ENCODE measurements at regions not wholly inside any gene's neighbourhood (a gene's known extent, or its start where the extent isn't known, plus 50 kb on each side); places are given as distances from the start of the nearest gene placed in this dataset.

DNA sequence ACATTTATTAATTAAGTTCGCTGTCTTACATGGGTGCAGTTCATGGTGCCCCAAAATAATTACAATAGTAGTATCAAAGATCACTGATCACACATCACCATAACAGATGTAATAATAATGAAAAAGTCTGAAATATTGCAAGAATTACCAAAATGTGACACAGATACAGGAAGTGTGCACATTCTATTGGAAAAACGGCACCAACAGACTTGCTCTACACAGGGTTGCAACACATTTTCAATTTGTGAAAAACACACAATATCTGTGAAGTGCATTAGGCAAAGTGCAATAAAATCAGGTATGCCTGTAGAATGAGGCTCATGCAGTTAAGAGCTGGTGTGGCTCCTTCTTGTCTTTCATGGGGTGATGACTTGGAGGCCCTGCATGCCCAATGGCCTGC lies 265.8 kb downstream of the RPLP1 start:
- no peaks in the 10 kb centered on the region for H3K36me3 ChIP-seq (replicated peaks in 1 of 2; ENCODE audit: control insufficient read depth in 1 of 2, insufficient read depth in 2 of 2, low read length in 1 of 2)
- H2AFZ ChIP-seq (ENCODE audit: low read depth), result no peak overlapping the region
- no peak overlapping the region for H3K4me2 ChIP-seq
- no peaks in the 10 kb centered on the region for H3F3A ChIP-seq (replicated peaks; ENCODE audit: insufficient read depth)
- H3K9ac ChIP-seq, result no peak overlapping the region
- H3K9me2 ChIP-seq, result no peaks in the 10 kb centered on the region
- 88% methylated on average over 2 of the region's 2 CpGs for WGBS (ENCODE audit: low lambda C conversion rate)
- ChIA-PET POLR2A (no interaction called here), CTCF (interaction anchor here (1.3 kb wide), 1 partner anchor 242 kb away, joined by 3 read pairs; no protein-coding TSS in a partner anchor)
- peaks cover 6% of the 10 kb centered on the region; the same call in 1 of the 2 replicates for H3K27me3 ChIP-seq (ENCODE audit: insufficient read depth)
- H3K27ac ChIP-seq (ENCODE audit: low read depth in 2 of 2, low read length in 1 of 2), result no peak overlapping the region
- no peak for TF ChIP-seq MXI1 (IDR thresholded peaks at IDR 0.05; ENCODE audit: low read depth, low read length)
- no peak overlapping the region for H3K4me3 ChIP-seq (ENCODE audit: low read depth in 2 of 2, low read length in 1 of 2)
- H3K9me3 ChIP-seq, result no peaks in the 10 kb centered on the region
- DNase-seq, result no peak
- peaks cover 0 to under 1% of the 10 kb centered on the region in 2 experiments; a peak in 1 of 4 replicates for H3K4me1 ChIP-seq (ENCODE audit: control insufficient read depth in 1 of 2, insufficient read depth in 2 of 2, low read depth in 1 of 2, low read length in 1 of 2)
- no peaks in the 10 kb centered on the region for H3K79me2 ChIP-seq (ENCODE audit: insufficient read depth)
- H4K20me1 ChIP-seq (ENCODE audit: insufficient read depth), result no peaks in the 10 kb centered on the region

DNA sequence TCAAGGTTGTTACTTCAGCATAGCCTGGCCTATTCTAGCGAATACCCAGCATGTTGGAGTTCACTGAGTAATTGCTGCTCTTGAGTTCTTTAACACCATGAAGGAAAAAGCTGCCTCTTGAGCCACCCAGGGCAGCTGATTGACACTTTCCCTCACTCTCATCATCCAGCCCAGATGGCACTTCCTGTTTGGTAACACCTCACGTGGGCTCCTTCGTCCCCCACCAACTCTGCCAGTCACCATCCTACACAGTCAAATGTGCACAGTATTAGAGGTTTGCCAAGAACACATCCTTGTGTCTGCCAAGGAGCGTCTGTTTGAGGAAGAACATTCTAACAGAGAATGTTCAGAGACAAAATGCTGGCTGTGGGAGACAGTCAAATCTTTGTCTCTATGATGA lies 266.3 kb downstream of the RPLP1 start:
- Histone ChIP-seq H2AFZ (ENCODE audit: low read depth) (no peak overlapping the region), H3K4me2 (no peak overlapping the region), H3K9me3 (no peaks in the 10 kb centered on the region), H3K27ac (ENCODE audit: low read depth in 2 of 2, low read length in 1 of 2) (no peak overlapping the region), H3K4me1 (ENCODE audit: control insufficient read depth in 1 of 2, insufficient read depth in 2 of 2, low read depth in 1 of 2, low read length in 1 of 2) (peaks cover 0 to 5% of the 10 kb centered on the region in 2 experiments; a peak in 1 of 4 replicates), H3K36me3 (replicated peaks in 1 of 2; ENCODE audit: control insufficient read depth in 1 of 2, insufficient read depth in 2 of 2, low read length in 1 of 2) (no peaks in the 10 kb centered on the region), H4K20me1 (ENCODE audit: insufficient read depth) (no peaks in the 10 kb centered on the region), H3K27me3 (ENCODE audit: insufficient read depth) (peaks cover 6% of the 10 kb centered on the region; the same call in 1 of the 2 replicates), H3K79me2 (ENCODE audit: insufficient read depth) (no peaks in the 10 kb centered on the region), H3F3A (replicated peaks; ENCODE audit: insufficient read depth) (no peaks in the 10 kb centered on the region), H3K4me3 (ENCODE audit: low read depth in 2 of 2, low read length in 1 of 2) (no peak overlapping the region), H3K9ac (no peak overlapping the region), H3K9me2 (no peaks in the 10 kb centered on the region)
- 53% methylated on average over 4 of the region's 4 CpGs for WGBS (ENCODE audit: low lambda C conversion rate)
- CTCF ChIA-PET, result interaction anchor here (1.3 kb wide), 1 partner anchor 243 kb away, joined by 3 read pairs; no protein-coding TSS in a partner anchor
- POLR2A ChIA-PET, result no interaction called here
- no peak for DNase-seq
- TF ChIP-seq RCOR1 (IDR thresholded peaks at IDR 0.05; ENCODE audit: low read length) (no peak), JUND (IDR thresholded peaks at IDR 0.05) (no peak), EZH2phosphoT487 (IDR thresholded peaks at IDR 0.05; ENCODE audit: borderline replicate concordance, low read depth) (no peak), MXI1 (IDR thresholded peaks at IDR 0.05; ENCODE audit: low read depth, low read length) (no peak)
- TF ChIP-seq, protein P1, sequence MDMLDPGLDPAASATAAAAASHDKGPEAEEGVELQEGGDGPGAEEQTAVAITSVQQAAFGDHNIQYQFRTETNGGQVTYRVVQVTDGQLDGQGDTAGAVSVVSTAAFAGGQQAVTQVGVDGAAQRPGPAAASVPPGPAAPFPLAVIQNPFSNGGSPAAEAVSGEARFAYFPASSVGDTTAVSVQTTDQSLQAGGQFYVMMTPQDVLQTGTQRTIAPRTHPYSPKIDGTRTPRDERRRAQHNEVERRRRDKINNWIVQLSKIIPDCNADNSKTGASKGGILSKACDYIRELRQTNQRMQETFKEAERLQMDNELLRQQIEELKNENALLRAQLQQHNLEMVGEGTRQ (IDR thresholded peaks at IDR 0.05; ENCODE audit: borderline replicate concordance, low read depth, low read length), result no peak

DNA sequence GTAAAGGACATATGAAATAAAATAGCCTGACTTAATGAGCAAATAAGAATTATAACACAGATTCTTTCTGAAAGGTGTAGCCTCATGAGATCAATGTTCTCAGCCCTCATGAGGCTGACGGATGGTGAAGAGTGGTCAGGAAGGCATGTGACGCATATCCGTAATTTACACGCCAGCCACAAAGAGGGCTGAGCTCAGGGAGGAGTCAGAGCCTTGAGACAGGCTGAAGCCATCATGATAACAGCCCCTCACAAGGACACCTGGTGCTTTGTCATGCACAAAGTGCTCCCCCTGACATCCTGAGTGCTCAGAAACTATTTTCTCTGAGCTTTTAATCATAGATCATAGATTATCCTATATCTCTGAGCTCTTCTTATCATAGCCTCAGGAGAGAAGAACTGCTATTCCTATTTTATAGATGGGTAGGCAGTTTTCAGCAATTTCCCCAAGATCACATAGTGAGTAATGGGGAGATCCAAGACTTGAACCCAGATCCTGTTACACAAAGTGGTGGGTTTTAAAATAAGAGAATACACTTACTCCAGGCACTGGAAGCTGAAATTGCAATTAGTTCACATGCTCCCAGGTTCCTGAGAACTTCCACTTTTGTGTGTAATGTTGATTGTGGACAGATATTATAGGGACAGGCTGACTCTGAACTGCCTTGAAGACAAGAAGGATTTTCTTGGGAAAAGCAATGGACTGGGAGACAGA lies 267.1 kb downstream of the RPLP1 start:
- H3K36me3 ChIP-seq (replicated peaks in 1 of 2; ENCODE audit: control insufficient read depth in 1 of 2, insufficient read depth in 2 of 2, low read length in 1 of 2), result no peaks in the 10 kb centered on the region
- H4K20me1 ChIP-seq (ENCODE audit: insufficient read depth), result no peaks in the 10 kb centered on the region
- H3K27ac ChIP-seq (ENCODE audit: low read depth in 2 of 2, low read length in 1 of 2), result no peak overlapping the region
- CTCF ChIA-PET, result interaction anchor here (0.7 to 1.2 kb wide), 2 partner anchors 9 to 23 kb away, joined by 3 to 4 read pairs; no protein-coding TSS in a partner anchor
- H3K9me2 ChIP-seq, result no peaks in the 10 kb centered on the region
- no peaks in the 10 kb centered on the region for H3K9me3 ChIP-seq
- H3K4me2 ChIP-seq, result no peak overlapping the region
- peaks cover 6% of the 10 kb centered on the region; the same call in 1 of the 2 replicates for H3K27me3 ChIP-seq (ENCODE audit: insufficient read depth)
- no peak for DNase-seq
- H3K79me2 ChIP-seq (ENCODE audit: insufficient read depth), result no peaks in the 10 kb centered on the region
- no peak overlapping the region for H2AFZ ChIP-seq (ENCODE audit: low read depth)
- POLR2A ChIA-PET, result no interaction called here
- 90% methylated on average over 4 of the region's 4 CpGs for WGBS (ENCODE audit: low lambda C conversion rate)
- H3K4me1 ChIP-seq (ENCODE audit: control insufficient read depth in 1 of 2, insufficient read depth in 2 of 2, low read depth in 1 of 2, low read length in 1 of 2), result peaks cover 0 to 5% of the 10 kb centered on the region in 2 experiments; a peak in 1 of 4 replicates
- H3K4me3 ChIP-seq (ENCODE audit: low read depth in 2 of 2, low read length in 1 of 2), result no peak overlapping the region
- H3F3A ChIP-seq (replicated peaks; ENCODE audit: insufficient read depth), result no peaks in the 10 kb centered on the region
- H3K9ac ChIP-seq, result no peak overlapping the region
- TF ChIP-seq GATA2 (CRISPR knock-in tag; IDR thresholded peaks at IDR 0.05) (no peak), TAF1 (IDR thresholded peaks at IDR 0.05; ENCODE audit: borderline replicate concordance, low read depth, low read length) (no peak), IRF3 (IDR thresholded peaks at IDR 0.05; ENCODE audit: low read depth, low read length) (no peak), RXRA (IDR thresholded peaks at IDR 0.05; ENCODE audit: borderline replicate concordance, low read depth) (no peak), SMC3 (IDR thresholded peaks at IDR 0.05; ENCODE audit: low read depth, low read length) (no peak), RAD21 (IDR thresholded peaks at IDR 0.05; ENCODE audit: low read length) (no peak), FOXJ3 (CRISPR knock-in tag; IDR thresholded peaks at IDR 0.05) (no peak)
- TF ChIP-seq, protein P2, sequence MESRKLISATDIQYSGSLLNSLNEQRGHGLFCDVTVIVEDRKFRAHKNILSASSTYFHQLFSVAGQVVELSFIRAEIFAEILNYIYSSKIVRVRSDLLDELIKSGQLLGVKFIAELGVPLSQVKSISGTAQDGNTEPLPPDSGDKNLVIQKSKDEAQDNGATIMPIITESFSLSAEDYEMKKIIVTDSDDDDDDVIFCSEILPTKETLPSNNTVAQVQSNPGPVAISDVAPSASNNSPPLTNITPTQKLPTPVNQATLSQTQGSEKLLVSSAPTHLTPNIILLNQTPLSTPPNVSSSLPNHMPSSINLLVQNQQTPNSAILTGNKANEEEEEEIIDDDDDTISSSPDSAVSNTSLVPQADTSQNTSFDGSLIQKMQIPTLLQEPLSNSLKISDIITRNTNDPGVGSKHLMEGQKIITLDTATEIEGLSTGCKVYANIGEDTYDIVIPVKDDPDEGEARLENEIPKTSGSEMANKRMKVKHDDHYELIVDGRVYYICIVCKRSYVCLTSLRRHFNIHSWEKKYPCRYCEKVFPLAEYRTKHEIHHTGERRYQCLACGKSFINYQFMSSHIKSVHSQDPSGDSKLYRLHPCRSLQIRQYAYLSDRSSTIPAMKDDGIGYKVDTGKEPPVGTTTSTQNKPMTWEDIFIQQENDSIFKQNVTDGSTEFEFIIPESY (IDR thresholded peaks at IDR 0.05; ENCODE audit: borderline replicate concordance, low read depth), result no peak

Data from SK-N-SH (cell line).